ENCODE measurements at regions not wholly inside any gene's neighbourhood (a gene's known extent, or its start where the extent isn't known, plus 50 kb on each side); places are given as distances from the start of the nearest gene placed in this dataset.

- WGBS, 2 donors: 64 to 80% methylated on average over 2 of the region's 2 CpGs
- Histone ChIP-seq H3K4me3 (no peak overlapping the region), H3K36me3 (ENCODE audit: control insufficient read depth in 4 of 4, insufficient read depth in 4 of 4, low read length in 4 of 4) (no peaks in the 10 kb centered on the region), H3K27me3 (ENCODE audit: control insufficient read depth in 3 of 3, insufficient read depth in 3 of 3, low read length in 2 of 3) (no peaks in the 10 kb centered on the region), H3K27ac (ENCODE audit: low read depth in 1 of 2, low read length in 1 of 2) (no peak overlapping the region), H3K9me3 (ENCODE audit: control insufficient read depth in 4 of 4, insufficient read depth in 3 of 4, low read length in 3 of 4) (no peaks in the 10 kb centered on the region), H3K4me1 (ENCODE audit: control insufficient read depth in 5 of 5, insufficient read depth in 5 of 5, low read length in 5 of 5) (peaks cover 0 to 6% (median 0%) of the 10 kb centered on the region in 5 donors), H3K9ac (ENCODE audit: insufficient read depth in 1 of 2, low read length in 2 of 2) (no peak overlapping the region)
- TF ChIP-seq CTCF (IDR thresholded peaks at IDR 0.05; ENCODE audit: control extremely low read depth, extremely low read depth): no peak
- peak; percentile 31 to 82 (median 61) for DNase-seq
- no peak for ATAC-seq (ENCODE audit: insufficient read depth, low FRiP score)
Observed at GRCh38 chr5:106311230-106311915, 1359.4 kb downstream of the EFNA5 start.

GRCh38 chr5:106307265-106307664, 1363.5 kb downstream of the EFNA5 start:
- Histone ChIP-seq H3K4me3 (no peak overlapping the region), H3K4me1 (ENCODE audit: control insufficient read depth in 5 of 5, insufficient read depth in 5 of 5, low read length in 5 of 5) (peaks cover 0 to 6% (median 0%) of the 10 kb centered on the region in 5 donors), H3K27me3 (ENCODE audit: control insufficient read depth in 3 of 3, insufficient read depth in 3 of 3, low read length in 2 of 3) (no peaks in the 10 kb centered on the region), H3K36me3 (ENCODE audit: control insufficient read depth in 4 of 4, insufficient read depth in 4 of 4, low read length in 4 of 4) (no peaks in the 10 kb centered on the region), H3K9ac (ENCODE audit: insufficient read depth in 1 of 2, low read length in 2 of 2) (no peak overlapping the region), H3K9me3 (ENCODE audit: control insufficient read depth in 4 of 4, insufficient read depth in 3 of 4, low read length in 3 of 4) (no peaks in the 10 kb centered on the region), H3K27ac (ENCODE audit: low read depth in 1 of 2, low read length in 1 of 2) (no peak overlapping the region)
- no peak for TF ChIP-seq CTCF (IDR thresholded peaks at IDR 0.05; ENCODE audit: control extremely low read depth, extremely low read depth)
- ATAC-seq (ENCODE audit: insufficient read depth, low FRiP score) (no peak), DNase-seq (no peak)
- 83 to 88% methylated on average over 5 of the region's 5 CpGs for WGBS, 2 donors

GRCh38 chr5:106306313-106307028, 1364.3 kb downstream of the EFNA5 start:
- DNase-seq: no peak
- no peak for ATAC-seq (ENCODE audit: insufficient read depth, low FRiP score)
- no peaks in the 10 kb centered on the region for H3K9me3 ChIP-seq (ENCODE audit: control insufficient read depth in 4 of 4, insufficient read depth in 3 of 4, low read length in 3 of 4)
- WGBS, 2 donors: 66 to 76% methylated on average over 4 of the region's 4 CpGs
- H3K27ac ChIP-seq (ENCODE audit: low read depth in 1 of 2, low read length in 1 of 2): no peak overlapping the region
- H3K9ac ChIP-seq (ENCODE audit: insufficient read depth in 1 of 2, low read length in 2 of 2): no peak overlapping the region
- H3K27me3 ChIP-seq (ENCODE audit: control insufficient read depth in 3 of 3, insufficient read depth in 3 of 3, low read length in 2 of 3): no peaks in the 10 kb centered on the region
- no peak overlapping the region for H3K4me3 ChIP-seq
- no peaks in the 10 kb centered on the region for H3K36me3 ChIP-seq (ENCODE audit: control insufficient read depth in 4 of 4, insufficient read depth in 4 of 4, low read length in 4 of 4)
- H3K4me1 ChIP-seq (ENCODE audit: control insufficient read depth in 5 of 5, insufficient read depth in 5 of 5, low read length in 5 of 5): peaks cover 0 to 4% (median 0%) of the 10 kb centered on the region in 5 donors
- no peak for TF ChIP-seq CTCF (IDR thresholded peaks at IDR 0.05; ENCODE audit: control extremely low read depth, extremely low read depth)
